ENCODE measurements at regions not wholly inside any gene's neighbourhood (a gene's known extent, or its start where the extent isn't known, plus 50 kb on each side); places are given as distances from the start of the nearest gene placed in this dataset.

GRCh38 chr3:134093956-134094355, 64.2 kb upstream of the SLCO2A1 start:
- ATAC-seq (no peak), DNase-seq (ENCODE audit: low spot score) (no peak)
- H3K36me3 ChIP-seq (ENCODE audit: insufficient read depth): no peaks in the 10 kb centered on the region
- no peaks in the 10 kb centered on the region for H3K79me2 ChIP-seq (replicated peaks; ENCODE audit: insufficient read depth)
- no peaks in the 10 kb centered on the region for H3K4me1 ChIP-seq (ENCODE audit: insufficient read depth)
- no peaks in the 10 kb centered on the region for H3F3A ChIP-seq (replicated peaks; ENCODE audit: low read depth)
- H3K4me1 Mint-ChIP-seq: no peaks in the 10 kb centered on the region
- H3K4me2 ChIP-seq: no peak overlapping the region
- no peaks in the 10 kb centered on the region for H4K20me1 ChIP-seq (replicated peaks; ENCODE audit: insufficient read depth)
- 0 out of 2 replicates have a peak, but pooled peaks cover 3% of the 10 kb centered on the region for H3K9me2 ChIP-seq (ENCODE audit: insufficient read depth)
- peaks cover 7% of the 10 kb centered on the region for H3K27me3 Mint-ChIP-seq (ENCODE audit: insufficient read depth, low read depth, poor library complexity)
- TF ChIP-seq EZH2phosphoT487 (IDR thresholded peaks at IDR 0.05; ENCODE audit: unreplicated experiment): no peak
- no peak for TF ChIP-seq STAT1 (IDR thresholded peaks at IDR 0.05; ENCODE audit: unreplicated experiment)
- TF ChIP-seq POLR2AphosphoS5 (IDR thresholded peaks at IDR 0.05; ENCODE audit: low read depth): no peak
- TF ChIP-seq ZNF114 (CRISPR knock-in tag; IDR thresholded peaks at IDR 0.05): no peak
- TF ChIP-seq, protein P1, sequence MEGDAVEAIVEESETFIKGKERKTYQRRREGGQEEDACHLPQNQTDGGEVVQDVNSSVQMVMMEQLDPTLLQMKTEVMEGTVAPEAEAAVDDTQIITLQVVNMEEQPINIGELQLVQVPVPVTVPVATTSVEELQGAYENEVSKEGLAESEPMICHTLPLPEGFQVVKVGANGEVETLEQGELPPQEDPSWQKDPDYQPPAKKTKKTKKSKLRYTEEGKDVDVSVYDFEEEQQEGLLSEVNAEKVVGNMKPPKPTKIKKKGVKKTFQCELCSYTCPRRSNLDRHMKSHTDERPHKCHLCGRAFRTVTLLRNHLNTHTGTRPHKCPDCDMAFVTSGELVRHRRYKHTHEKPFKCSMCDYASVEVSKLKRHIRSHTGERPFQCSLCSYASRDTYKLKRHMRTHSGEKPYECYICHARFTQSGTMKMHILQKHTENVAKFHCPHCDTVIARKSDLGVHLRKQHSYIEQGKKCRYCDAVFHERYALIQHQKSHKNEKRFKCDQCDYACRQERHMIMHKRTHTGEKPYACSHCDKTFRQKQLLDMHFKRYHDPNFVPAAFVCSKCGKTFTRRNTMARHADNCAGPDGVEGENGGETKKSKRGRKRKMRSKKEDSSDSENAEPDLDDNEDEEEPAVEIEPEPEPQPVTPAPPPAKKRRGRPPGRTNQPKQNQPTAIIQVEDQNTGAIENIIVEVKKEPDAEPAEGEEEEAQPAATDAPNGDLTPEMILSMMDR (conservative IDR thresholded peaks at IDR 0.05; ENCODE audit: low read depth in 2 of 2): no peak
- H3K27ac ChIP-seq (ENCODE audit: low read depth): no peak overlapping the region
- peaks cover 18% of the 10 kb centered on the region; the same call in 2 of the 3 replicates for H3K9me3 Mint-ChIP-seq
- no peak overlapping the region for H2AFZ ChIP-seq
- no peaks in the 10 kb centered on the region for H3K27me3 ChIP-seq (ENCODE audit: insufficient read depth)
- H3K4me3 ChIP-seq: no peak overlapping the region
- no peak overlapping the region for H3K27ac Mint-ChIP-seq
- no peaks in the 10 kb centered on the region for H3K36me3 Mint-ChIP-seq (ENCODE audit: low read depth)
- no peak overlapping the region for H3K4me3 Mint-ChIP-seq

DNA sequence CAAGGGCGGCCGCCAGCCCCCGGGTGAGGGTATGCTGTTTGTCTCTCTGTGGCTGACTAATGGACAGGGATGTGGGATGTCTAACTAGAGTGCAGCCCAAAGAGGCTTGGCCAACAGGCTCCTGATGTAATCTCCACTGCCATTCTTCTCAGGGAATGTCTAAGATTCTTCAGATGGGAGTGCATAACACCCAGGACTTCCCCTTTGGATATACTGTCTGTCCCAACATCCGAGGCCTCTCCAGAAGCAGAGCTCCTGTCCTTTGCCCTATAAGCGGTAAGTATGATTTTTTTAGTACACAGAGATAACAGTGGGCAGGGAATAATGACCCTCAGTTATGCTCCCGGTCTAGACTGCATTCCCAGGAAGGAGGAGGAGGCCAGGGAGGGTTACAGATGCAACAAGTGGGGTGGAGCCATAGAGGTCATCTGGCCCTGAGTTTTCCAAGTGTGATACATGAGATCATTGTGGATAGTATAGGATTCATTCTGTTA, 62.5 kb upstream of the SLCO2A1 start:
- Histone ChIP-seq H2AFZ (no peak overlapping the region), H3K36me3 (ENCODE audit: insufficient read depth) (no peaks in the 10 kb centered on the region), H4K20me1 (replicated peaks; ENCODE audit: insufficient read depth) (no peaks in the 10 kb centered on the region), H3K27ac (ENCODE audit: low read depth) (no peak overlapping the region), H3K79me2 (replicated peaks; ENCODE audit: insufficient read depth) (no peaks in the 10 kb centered on the region), H3K4me3 (no peak overlapping the region), H3K4me1 (ENCODE audit: insufficient read depth) (no peaks in the 10 kb centered on the region), H3K9me2 (ENCODE audit: insufficient read depth) (0 out of 2 replicates have a peak, but pooled peaks cover 3% of the 10 kb centered on the region), H3K4me2 (no peak overlapping the region), H3F3A (replicated peaks; ENCODE audit: low read depth) (no peaks in the 10 kb centered on the region), H3K27me3 (ENCODE audit: insufficient read depth) (no peaks in the 10 kb centered on the region)
- H3K27me3 Mint-ChIP-seq (ENCODE audit: insufficient read depth, low read depth, poor library complexity): peaks cover 7% of the 10 kb centered on the region
- H3K27ac Mint-ChIP-seq: no peak overlapping the region
- DNase-seq (ENCODE audit: low spot score) (no peak), ATAC-seq (no peak)
- no peaks in the 10 kb centered on the region for H3K4me1 Mint-ChIP-seq
- H3K9me3 Mint-ChIP-seq: peaks cover 12% of the 10 kb centered on the region; the same call in 2 of the 3 replicates
- H3K36me3 Mint-ChIP-seq (ENCODE audit: low read depth): no peaks in the 10 kb centered on the region
- no peak overlapping the region for H3K4me3 Mint-ChIP-seq
- TF ChIP-seq POLR2AphosphoS5 (IDR thresholded peaks at IDR 0.05; ENCODE audit: low read depth) (no peak), JUNB (IDR thresholded peaks at IDR 0.05; ENCODE audit: unreplicated experiment) (no peak), EZH2 (IDR thresholded peaks at IDR 0.05; ENCODE audit: low read depth, unreplicated experiment) (no peak), ZNF331 (CRISPR knock-in tag; IDR thresholded peaks at IDR 0.05; ENCODE audit: low read depth) (no peak), NANOG (IDR thresholded peaks at IDR 0.05; ENCODE audit: borderline replicate concordance) (no peak), EZH2phosphoT487 (IDR thresholded peaks at IDR 0.05; ENCODE audit: unreplicated experiment) (no peak), STAT1 (IDR thresholded peaks at IDR 0.05; ENCODE audit: unreplicated experiment) (no peak), ZNF114 (CRISPR knock-in tag; IDR thresholded peaks at IDR 0.05) (no peak), CREB1 (CRISPR knock-in tag; IDR thresholded peaks at IDR 0.05; ENCODE audit: low read depth) (no peak)
- TF ChIP-seq, protein P2, sequence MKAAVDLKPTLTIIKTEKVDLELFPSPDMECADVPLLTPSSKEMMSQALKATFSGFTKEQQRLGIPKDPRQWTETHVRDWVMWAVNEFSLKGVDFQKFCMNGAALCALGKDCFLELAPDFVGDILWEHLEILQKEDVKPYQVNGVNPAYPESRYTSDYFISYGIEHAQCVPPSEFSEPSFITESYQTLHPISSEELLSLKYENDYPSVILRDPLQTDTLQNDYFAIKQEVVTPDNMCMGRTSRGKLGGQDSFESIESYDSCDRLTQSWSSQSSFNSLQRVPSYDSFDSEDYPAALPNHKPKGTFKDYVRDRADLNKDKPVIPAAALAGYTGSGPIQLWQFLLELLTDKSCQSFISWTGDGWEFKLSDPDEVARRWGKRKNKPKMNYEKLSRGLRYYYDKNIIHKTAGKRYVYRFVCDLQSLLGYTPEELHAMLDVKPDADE (IDR thresholded peaks at IDR 0.05): no peak
- TF ChIP-seq, protein P3, sequence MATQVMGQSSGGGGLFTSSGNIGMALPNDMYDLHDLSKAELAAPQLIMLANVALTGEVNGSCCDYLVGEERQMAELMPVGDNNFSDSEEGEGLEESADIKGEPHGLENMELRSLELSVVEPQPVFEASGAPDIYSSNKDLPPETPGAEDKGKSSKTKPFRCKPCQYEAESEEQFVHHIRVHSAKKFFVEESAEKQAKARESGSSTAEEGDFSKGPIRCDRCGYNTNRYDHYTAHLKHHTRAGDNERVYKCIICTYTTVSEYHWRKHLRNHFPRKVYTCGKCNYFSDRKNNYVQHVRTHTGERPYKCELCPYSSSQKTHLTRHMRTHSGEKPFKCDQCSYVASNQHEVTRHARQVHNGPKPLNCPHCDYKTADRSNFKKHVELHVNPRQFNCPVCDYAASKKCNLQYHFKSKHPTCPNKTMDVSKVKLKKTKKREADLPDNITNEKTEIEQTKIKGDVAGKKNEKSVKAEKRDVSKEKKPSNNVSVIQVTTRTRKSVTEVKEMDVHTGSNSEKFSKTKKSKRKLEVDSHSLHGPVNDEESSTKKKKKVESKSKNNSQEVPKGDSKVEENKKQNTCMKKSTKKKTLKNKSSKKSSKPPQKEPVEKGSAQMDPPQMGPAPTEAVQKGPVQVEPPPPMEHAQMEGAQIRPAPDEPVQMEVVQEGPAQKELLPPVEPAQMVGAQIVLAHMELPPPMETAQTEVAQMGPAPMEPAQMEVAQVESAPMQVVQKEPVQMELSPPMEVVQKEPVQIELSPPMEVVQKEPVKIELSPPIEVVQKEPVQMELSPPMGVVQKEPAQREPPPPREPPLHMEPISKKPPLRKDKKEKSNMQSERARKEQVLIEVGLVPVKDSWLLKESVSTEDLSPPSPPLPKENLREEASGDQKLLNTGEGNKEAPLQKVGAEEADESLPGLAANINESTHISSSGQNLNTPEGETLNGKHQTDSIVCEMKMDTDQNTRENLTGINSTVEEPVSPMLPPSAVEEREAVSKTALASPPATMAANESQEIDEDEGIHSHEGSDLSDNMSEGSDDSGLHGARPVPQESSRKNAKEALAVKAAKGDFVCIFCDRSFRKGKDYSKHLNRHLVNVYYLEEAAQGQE (IDR thresholded peaks at IDR 0.05; ENCODE audit: unreplicated experiment): no peak
